ENCODE measurements at regions not wholly inside any gene's neighbourhood (a gene's known extent, or its start where the extent isn't known, plus 50 kb on each side); places are given as distances from the start of the nearest gene placed in this dataset.

GRCh38 chr1:29760067-29760564, 523.8 kb downstream of the PTPRU start:
- TF ChIP-seq, protein P1, sequence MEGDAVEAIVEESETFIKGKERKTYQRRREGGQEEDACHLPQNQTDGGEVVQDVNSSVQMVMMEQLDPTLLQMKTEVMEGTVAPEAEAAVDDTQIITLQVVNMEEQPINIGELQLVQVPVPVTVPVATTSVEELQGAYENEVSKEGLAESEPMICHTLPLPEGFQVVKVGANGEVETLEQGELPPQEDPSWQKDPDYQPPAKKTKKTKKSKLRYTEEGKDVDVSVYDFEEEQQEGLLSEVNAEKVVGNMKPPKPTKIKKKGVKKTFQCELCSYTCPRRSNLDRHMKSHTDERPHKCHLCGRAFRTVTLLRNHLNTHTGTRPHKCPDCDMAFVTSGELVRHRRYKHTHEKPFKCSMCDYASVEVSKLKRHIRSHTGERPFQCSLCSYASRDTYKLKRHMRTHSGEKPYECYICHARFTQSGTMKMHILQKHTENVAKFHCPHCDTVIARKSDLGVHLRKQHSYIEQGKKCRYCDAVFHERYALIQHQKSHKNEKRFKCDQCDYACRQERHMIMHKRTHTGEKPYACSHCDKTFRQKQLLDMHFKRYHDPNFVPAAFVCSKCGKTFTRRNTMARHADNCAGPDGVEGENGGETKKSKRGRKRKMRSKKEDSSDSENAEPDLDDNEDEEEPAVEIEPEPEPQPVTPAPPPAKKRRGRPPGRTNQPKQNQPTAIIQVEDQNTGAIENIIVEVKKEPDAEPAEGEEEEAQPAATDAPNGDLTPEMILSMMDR (IDR thresholded peaks at IDR 0.05), result no peak
- no peak for TF ChIP-seq EP300 (IDR thresholded peaks at IDR 0.05)

Data from upper lobe of left lung (tissue), 4 donors.